NCI-H446 (cell line): ENCODE measurements at regions not wholly inside any gene's neighbourhood (a gene's known extent, or its start where the extent isn't known, plus 50 kb on each side); places are given as distances from the start of the nearest gene placed in this dataset.

Experiments
- DNase-seq, 2 experiments: peaks; one replicate each; lab custom pipeline; 2025; lab: John Stamatoyannopoulos, UW

- DNase-seq = no peak
Measured at GRCh38 chr2:106981491-106981890, 95.5 kb upstream of the ST6GAL2 start.

- no peak for DNase-seq
Measured at GRCh38 chr2:106982350-106982749, 96.4 kb upstream of the ST6GAL2 start.

GRCh38 chr2:106983305-106983704 lies 97.3 kb upstream of the ST6GAL2 start:
- no peak for DNase-seq

- no peak for DNase-seq
Measured at GRCh38 chr2:106988361-106988760, 102.4 kb upstream of the ST6GAL2 start.

GRCh38 chr2:106990297-106990696 lies 104.3 kb upstream of the ST6GAL2 start:
- DNase-seq = peak in 1 of 2 experiments; percentile 19

GRCh38 chr2:106991866-106992265 lies 105.9 kb upstream of the ST6GAL2 start:
- no peak for DNase-seq

GRCh38 chr2:106995556-106995955 lies 109.6 kb upstream of the ST6GAL2 start:
- DNase-seq = no peak

GRCh38 chr2:106996171-106996769 lies 110.3 kb upstream of the ST6GAL2 start:
- DNase-seq = no peak

GRCh38 chr2:106997204-106997603 lies 111.2 kb upstream of the ST6GAL2 start:
- no peak for DNase-seq

- no peak for DNase-seq
Measured at GRCh38 chr2:107001062-107001461, 115.1 kb upstream of the ST6GAL2 start.

GRCh38 chr2:107001551-107001950 lies 115.6 kb upstream of the ST6GAL2 start:
- DNase-seq = no peak

GRCh38 chr2:107001964-107002696 lies 116.2 kb upstream of the ST6GAL2 start:
- DNase-seq = no peak

- no peak for DNase-seq
Measured at GRCh38 chr2:107002735-107003134, 116.8 kb upstream of the ST6GAL2 start.

GRCh38 chr2:107005853-107006252 lies 119.9 kb upstream of the ST6GAL2 start:
- DNase-seq = no peak

GRCh38 chr2:107006836-107007235 lies 120.9 kb upstream of the ST6GAL2 start:
- DNase-seq = no peak

GRCh38 chr2:107007927-107008326 lies 122.0 kb upstream of the ST6GAL2 start:
- no peak for DNase-seq

GRCh38 chr2:107008843-107009242 lies 122.9 kb upstream of the ST6GAL2 start:
- no peak for DNase-seq

- no peak for DNase-seq
Measured at GRCh38 chr2:107009275-107009674, 123.3 kb upstream of the ST6GAL2 start.

- no peak for DNase-seq
Measured at GRCh38 chr2:107012714-107013306, 126.8 kb upstream of the ST6GAL2 start.

GRCh38 chr2:107013884-107014283 lies 127.9 kb upstream of the ST6GAL2 start:
- no peak for DNase-seq

GRCh38 chr2:107018366-107018765 lies 132.4 kb upstream of the ST6GAL2 start:
- DNase-seq = no peak

GRCh38 chr2:107020392-107020791 lies 134.4 kb upstream of the ST6GAL2 start:
- no peak for DNase-seq

GRCh38 chr2:107024269-107024668 lies 138.3 kb upstream of the ST6GAL2 start:
- DNase-seq = no peak
